ENCODE measurements at regions not wholly inside any gene's neighbourhood (a gene's known extent, or its start where the extent isn't known, plus 50 kb on each side); places are given as distances from the start of the nearest gene placed in this dataset.

GRCh38 chr6:95243053-95243452 lies 334.3 kb upstream of the MANEA start:
- TF ChIP-seq, protein P1, sequence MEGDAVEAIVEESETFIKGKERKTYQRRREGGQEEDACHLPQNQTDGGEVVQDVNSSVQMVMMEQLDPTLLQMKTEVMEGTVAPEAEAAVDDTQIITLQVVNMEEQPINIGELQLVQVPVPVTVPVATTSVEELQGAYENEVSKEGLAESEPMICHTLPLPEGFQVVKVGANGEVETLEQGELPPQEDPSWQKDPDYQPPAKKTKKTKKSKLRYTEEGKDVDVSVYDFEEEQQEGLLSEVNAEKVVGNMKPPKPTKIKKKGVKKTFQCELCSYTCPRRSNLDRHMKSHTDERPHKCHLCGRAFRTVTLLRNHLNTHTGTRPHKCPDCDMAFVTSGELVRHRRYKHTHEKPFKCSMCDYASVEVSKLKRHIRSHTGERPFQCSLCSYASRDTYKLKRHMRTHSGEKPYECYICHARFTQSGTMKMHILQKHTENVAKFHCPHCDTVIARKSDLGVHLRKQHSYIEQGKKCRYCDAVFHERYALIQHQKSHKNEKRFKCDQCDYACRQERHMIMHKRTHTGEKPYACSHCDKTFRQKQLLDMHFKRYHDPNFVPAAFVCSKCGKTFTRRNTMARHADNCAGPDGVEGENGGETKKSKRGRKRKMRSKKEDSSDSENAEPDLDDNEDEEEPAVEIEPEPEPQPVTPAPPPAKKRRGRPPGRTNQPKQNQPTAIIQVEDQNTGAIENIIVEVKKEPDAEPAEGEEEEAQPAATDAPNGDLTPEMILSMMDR (IDR thresholded peaks at IDR 0.05; ENCODE audit: low read depth, low read length): no peak
- no peak for TF ChIP-seq POLR2A (IDR thresholded peaks at IDR 0.05; ENCODE audit: extremely low read depth, insufficient read length)
- TF ChIP-seq MYC (IDR thresholded peaks at IDR 0.05; ENCODE audit: low read depth, low read length): no peak
- TF ChIP-seq, protein P2, sequence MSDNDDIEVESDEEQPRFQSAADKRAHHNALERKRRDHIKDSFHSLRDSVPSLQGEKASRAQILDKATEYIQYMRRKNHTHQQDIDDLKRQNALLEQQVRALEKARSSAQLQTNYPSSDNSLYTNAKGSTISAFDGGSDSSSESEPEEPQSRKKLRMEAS (IDR thresholded peaks at IDR 0.05; ENCODE audit: low read depth, low read length): no peak

Measured in NB4 (cell line).